Activated naive CD8-positive, alpha-beta T cell treated with anti-CD3 and anti-CD28 coated beads, Interleukin-2, amount 50 U/mL, for 24 hours (primary cell): ENCODE measurements at regions not wholly inside any gene's neighbourhood (a gene's known extent, or its start where the extent isn't known, plus 50 kb on each side); places are given as distances from the start of the nearest gene placed in this dataset.
"Not testable (repeated sequence)": the region's sequence is repeated elsewhere in the genome, so short reads cannot be mapped to it uniquely, and the experiment has no call there.

ENCODE experiments used
- ATAC-seq: fragments of 150-1000 bp; cut with Tn5 transposase; one replicate; pipeline ENCODE4 v1.10.0; 2021
- DNase-seq: peaks from one replicate; pipeline ENCODE4 v3.0.0; 2021
- H3K27ac Mint-ChIP-seq: one replicate; pipeline ENCODE4 v1.8.0; 2021; ENCODE audit warnings: mild to moderate bottlenecking, mixed read lengths
- H3K27me3 Mint-ChIP-seq: one replicate; pipeline ENCODE4 v1.8.0; 2021; ENCODE audit warnings: mixed read lengths
- H3K36me3 Mint-ChIP-seq: one replicate; pipeline ENCODE4 v1.8.0; 2021; ENCODE audit warnings: low read depth, mixed read lengths
- H3K4me1 Mint-ChIP-seq: one replicate; pipeline ENCODE4 v1.8.0; 2021; ENCODE audit warnings: mixed read lengths
- H3K4me3 Mint-ChIP-seq: one replicate; pipeline ENCODE4 v1.8.0; 2021; ENCODE audit warnings: mild to moderate bottlenecking, moderate library complexity, mixed read lengths
- H3K9me3 Mint-ChIP-seq: one replicate; pipeline ENCODE4 v1.8.0; 2021; ENCODE audit warnings: mixed read lengths

DNA sequence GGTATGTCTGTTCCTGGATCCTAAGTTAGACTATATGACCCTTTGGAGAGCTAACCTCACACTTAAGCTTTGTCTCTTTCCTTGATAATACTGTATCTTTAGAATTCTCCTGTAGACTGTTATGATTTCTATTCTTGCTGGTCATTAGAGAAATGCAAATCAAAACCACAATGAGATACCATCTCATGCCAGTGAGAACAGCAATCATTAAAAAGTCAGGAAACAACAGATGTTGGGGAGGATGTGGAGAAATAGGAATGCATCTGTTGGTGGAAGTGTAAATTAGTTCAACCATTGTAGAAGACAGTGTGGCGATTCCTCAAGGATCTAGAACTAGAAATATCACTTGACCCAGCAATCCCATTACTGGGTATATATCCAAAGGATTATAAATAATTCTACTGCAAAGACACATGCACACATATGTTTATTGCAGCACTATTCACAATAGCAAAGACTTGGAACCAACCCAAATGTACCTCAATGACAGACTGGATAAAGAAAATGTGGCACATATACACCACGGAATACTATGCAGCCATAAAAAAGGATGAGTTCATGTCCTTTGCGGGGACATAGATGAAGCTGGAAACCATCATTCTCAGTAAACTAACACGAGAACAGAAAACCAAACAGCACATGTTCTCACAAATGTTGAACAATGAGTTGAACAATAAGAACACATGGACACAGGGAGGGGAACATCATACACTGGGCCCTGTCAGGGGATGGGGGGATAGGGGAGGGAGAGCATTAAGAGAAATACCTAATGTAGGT is 867.8 kb upstream of the ADGRB3 start:
- DNase-seq, H3K4me3 Mint-ChIP-seq, ATAC-seq, H3K4me1 Mint-ChIP-seq, H3K36me3 Mint-ChIP-seq, H3K27me3 Mint-ChIP-seq, H3K27ac Mint-ChIP-seq: not testable (repeated sequence)
- peaks cover 12% of the 10 kb centered on the region for H3K9me3 Mint-ChIP-seq

- Mint-ChIP-seq H3K27ac (no peak overlapping the region), H3K9me3 (peaks cover 8% of the 10 kb centered on the region), H3K4me1 (no peaks in the 10 kb centered on the region), H3K4me3 (no peak overlapping the region), H3K36me3 (no peaks in the 10 kb centered on the region), H3K27me3 (no peaks in the 10 kb centered on the region)
- DNase-seq: no peak
- ATAC-seq: no peak
Observed at GRCh38 chr6:67766057-67766456, 869.0 kb upstream of the ADGRB3 start.

GRCh38 chr6:67759001-67759400 is 876.1 kb upstream of the ADGRB3 start:
- no peaks in the 10 kb centered on the region for H3K27me3 Mint-ChIP-seq
- DNase-seq (no peak), ATAC-seq (no peak)
- no peak overlapping the region for H3K27ac Mint-ChIP-seq
- peaks cover 7% of the 10 kb centered on the region for H3K9me3 Mint-ChIP-seq
- H3K4me1 Mint-ChIP-seq: no peaks in the 10 kb centered on the region
- no peak overlapping the region for H3K4me3 Mint-ChIP-seq
- H3K36me3 Mint-ChIP-seq: no peaks in the 10 kb centered on the region

DNA sequence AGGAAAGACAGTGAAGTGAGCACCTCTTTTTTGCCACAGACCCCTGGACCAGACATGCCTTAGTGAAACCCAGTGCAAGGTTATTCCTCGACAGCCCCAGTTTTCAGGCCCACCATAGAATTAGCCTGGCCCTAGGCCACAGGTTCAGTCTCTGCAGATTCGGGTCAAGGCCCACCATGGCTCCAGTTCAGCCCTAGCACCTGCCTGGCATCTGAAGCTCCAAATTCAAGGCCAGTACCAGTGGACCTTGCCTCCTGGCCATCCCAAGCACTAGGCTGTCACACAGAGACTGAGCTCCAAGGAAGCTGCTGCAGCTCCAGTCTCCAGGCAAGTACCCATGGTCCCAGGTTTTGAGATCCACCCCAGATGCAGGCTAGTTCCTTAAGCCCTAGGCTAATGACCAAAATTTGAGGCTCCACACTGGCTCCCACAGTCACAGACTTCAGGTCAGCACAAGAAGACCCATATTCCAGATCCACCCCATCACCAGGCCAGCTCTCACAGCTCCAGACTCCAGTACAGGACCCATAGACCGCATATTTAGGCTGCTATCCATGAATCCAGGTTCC is 877.5 kb upstream of the ADGRB3 start:
- ATAC-seq (no peak), DNase-seq (no peak)
- Mint-ChIP-seq H3K36me3 (no peaks in the 10 kb centered on the region), H3K27ac (no peak overlapping the region), H3K9me3 (peaks cover 7% of the 10 kb centered on the region), H3K4me3 (no peak overlapping the region), H3K27me3 (no peaks in the 10 kb centered on the region), H3K4me1 (no peaks in the 10 kb centered on the region)

- H3K4me3 Mint-ChIP-seq: no peak overlapping the region
- H3K9me3 Mint-ChIP-seq: peaks cover 4% of the 10 kb centered on the region
- DNase-seq (no peak), ATAC-seq (no peak)
- H3K27ac Mint-ChIP-seq: no peak overlapping the region
- H3K4me1 Mint-ChIP-seq: no peaks in the 10 kb centered on the region
- H3K27me3 Mint-ChIP-seq: no peaks in the 10 kb centered on the region
- H3K36me3 Mint-ChIP-seq: no peaks in the 10 kb centered on the region
Observed at GRCh38 chr6:67748521-67748920, 886.6 kb upstream of the ADGRB3 start.

GRCh38 chr6:67736816-67737215 is 898.3 kb upstream of the ADGRB3 start:
- Mint-ChIP-seq H3K4me3 (no peak overlapping the region), H3K27me3 (no peaks in the 10 kb centered on the region), H3K9me3 (peaks cover 18% of the 10 kb centered on the region), H3K4me1 (no peaks in the 10 kb centered on the region), H3K27ac (no peak overlapping the region), H3K36me3 (no peaks in the 10 kb centered on the region)
- DNase-seq (no peak), ATAC-seq (no peak)

DNA sequence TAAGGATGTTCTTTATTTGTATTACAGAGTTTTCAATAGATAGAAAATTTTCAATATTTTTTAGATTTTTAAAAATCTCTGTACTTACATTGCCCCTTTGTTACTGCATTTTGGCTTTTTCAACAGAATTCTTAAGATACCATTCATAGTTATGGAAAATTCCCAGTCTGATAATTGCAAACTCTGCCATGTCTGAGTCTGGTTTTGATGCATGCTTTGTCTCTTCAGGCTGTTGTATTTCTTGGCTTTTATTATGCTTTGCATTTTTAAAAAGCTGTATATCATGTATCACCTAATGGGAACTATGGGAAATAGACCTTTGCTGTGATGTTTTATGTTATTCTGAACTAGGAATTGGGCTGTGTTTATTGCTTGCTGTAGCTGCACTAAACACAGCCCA is 898.9 kb upstream of the ADGRB3 start:
- no peak for DNase-seq
- no peak overlapping the region for H3K4me3 Mint-ChIP-seq
- no peak overlapping the region for H3K27ac Mint-ChIP-seq
- no peak for ATAC-seq
- H3K9me3 Mint-ChIP-seq: peaks cover 24% of the 10 kb centered on the region
- H3K27me3 Mint-ChIP-seq: no peaks in the 10 kb centered on the region
- H3K36me3 Mint-ChIP-seq: no peaks in the 10 kb centered on the region
- H3K4me1 Mint-ChIP-seq: no peaks in the 10 kb centered on the region

DNA sequence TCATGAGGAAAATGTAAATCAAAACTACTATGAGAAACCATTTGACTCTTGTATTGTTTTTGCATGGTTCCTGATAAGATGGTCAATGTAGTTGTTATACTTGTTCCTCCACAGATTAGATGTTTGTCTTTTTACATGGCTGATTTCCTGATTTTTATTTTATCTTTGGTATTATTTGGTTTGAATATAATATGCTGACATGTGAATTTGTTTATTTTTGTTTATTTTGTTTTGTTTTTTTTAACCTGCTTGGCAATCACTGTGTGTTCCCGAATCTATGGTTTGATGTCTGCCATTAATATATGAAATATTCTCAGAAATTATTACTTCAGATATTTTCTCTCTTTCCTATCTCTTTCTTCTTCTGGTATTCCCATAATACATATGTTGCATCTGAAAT is 899.5 kb upstream of the ADGRB3 start:
- Mint-ChIP-seq H3K4me3 (no peak overlapping the region), H3K4me1 (no peaks in the 10 kb centered on the region), H3K36me3 (no peaks in the 10 kb centered on the region), H3K9me3 (peaks cover 24% of the 10 kb centered on the region), H3K27ac (no peak overlapping the region), H3K27me3 (no peaks in the 10 kb centered on the region)
- ATAC-seq (no peak), DNase-seq (no peak)

DNA sequence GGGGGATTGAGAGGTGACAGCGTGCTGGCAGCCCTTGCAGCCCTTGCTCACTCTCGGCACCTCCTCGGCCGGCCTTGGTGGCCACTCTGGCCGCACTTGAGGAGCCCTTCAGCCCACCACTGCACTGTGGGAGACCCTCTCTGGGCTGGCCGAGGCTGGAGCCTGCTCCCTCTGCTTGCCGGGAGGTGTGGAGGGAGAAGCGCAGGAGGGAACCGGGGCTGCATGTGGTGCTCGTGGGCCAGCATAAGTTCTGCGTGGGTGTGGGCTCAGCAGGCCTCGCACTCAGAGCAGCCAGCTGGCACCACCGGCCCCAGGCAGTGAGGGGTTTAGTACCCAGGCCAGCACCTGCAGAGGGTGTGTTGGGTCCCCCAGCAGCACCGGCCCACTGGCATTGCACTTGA is 912.2 kb upstream of the ADGRB3 start:
- no peaks in the 10 kb centered on the region for H3K36me3 Mint-ChIP-seq
- no peak overlapping the region for H3K4me3 Mint-ChIP-seq
- ATAC-seq (no peak), DNase-seq (no peak)
- no peak overlapping the region for H3K27ac Mint-ChIP-seq
- H3K4me1 Mint-ChIP-seq: no peaks in the 10 kb centered on the region
- H3K27me3 Mint-ChIP-seq: no peaks in the 10 kb centered on the region
- H3K9me3 Mint-ChIP-seq: peaks cover 14% of the 10 kb centered on the region

GRCh38 chr6:67717281-67717680 is 917.8 kb upstream of the ADGRB3 start:
- H3K4me1 Mint-ChIP-seq: no peaks in the 10 kb centered on the region
- H3K27me3 Mint-ChIP-seq: no peaks in the 10 kb centered on the region
- peaks cover 10% of the 10 kb centered on the region for H3K9me3 Mint-ChIP-seq
- ATAC-seq (no peak), DNase-seq (no peak)
- no peak overlapping the region for H3K27ac Mint-ChIP-seq
- H3K36me3 Mint-ChIP-seq: no peaks in the 10 kb centered on the region
- H3K4me3 Mint-ChIP-seq: no peak overlapping the region

- H3K4me1 Mint-ChIP-seq: no peaks in the 10 kb centered on the region
- H3K27ac Mint-ChIP-seq: no peak overlapping the region
- ATAC-seq (no peak), DNase-seq (no peak)
- no peaks in the 10 kb centered on the region for H3K27me3 Mint-ChIP-seq
- no peaks in the 10 kb centered on the region for H3K36me3 Mint-ChIP-seq
- H3K4me3 Mint-ChIP-seq: no peak overlapping the region
- H3K9me3 Mint-ChIP-seq: peaks cover 28% of the 10 kb centered on the region
Observed at GRCh38 chr6:67706388-67706787, 928.7 kb upstream of the ADGRB3 start.

DNA sequence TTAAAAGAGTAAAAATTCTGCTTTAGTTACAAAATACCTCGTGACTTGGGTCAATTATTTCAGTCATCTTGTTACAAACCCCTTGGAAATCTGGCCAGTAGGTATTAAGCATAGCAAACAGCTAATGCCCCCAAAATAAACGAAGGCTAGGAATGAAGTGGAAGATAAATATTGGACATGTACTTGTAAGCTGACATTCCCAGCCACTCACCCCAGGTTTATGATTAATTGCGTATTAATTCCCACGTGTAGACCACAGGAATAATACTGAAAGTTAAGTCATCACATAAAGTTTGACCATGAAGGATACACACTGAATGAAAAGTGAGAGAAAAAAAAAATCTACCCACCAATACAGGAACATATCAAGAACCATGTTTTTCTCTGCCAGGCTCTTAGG is 936.5 kb upstream of the ADGRB3 start:
- no peak for DNase-seq
- Mint-ChIP-seq H3K36me3 (no peaks in the 10 kb centered on the region), H3K27me3 (no peaks in the 10 kb centered on the region), H3K27ac (no peak overlapping the region), H3K4me1 (no peaks in the 10 kb centered on the region), H3K9me3 (peaks cover 3% of the 10 kb centered on the region), H3K4me3 (no peak overlapping the region)
- ATAC-seq: no peak

GRCh38 chr6:67694127-67694526 is 941.0 kb upstream of the ADGRB3 start:
- no peak overlapping the region for H3K27ac Mint-ChIP-seq
- no peaks in the 10 kb centered on the region for H3K4me1 Mint-ChIP-seq

DNA sequence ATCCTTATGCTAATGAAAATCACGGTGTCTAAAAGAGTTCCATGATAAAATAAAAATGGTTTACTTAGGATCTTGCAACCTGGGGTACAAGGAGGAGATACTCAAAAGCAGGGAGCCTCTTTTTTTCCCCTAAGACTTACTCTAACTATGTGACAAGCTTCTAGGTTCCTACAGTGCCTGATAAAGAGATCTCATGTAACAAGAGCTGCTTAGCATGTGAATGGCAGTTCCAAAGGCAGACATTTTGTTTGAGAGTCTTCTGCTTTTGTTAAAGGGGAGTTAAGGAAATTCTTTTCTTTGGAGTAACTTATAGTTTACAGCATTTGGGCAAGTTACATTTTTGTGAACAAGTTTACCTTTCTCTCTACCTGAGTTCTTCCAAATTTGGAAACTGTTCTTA is 945.8 kb upstream of the ADGRB3 start:
- no peak for DNase-seq
- Mint-ChIP-seq H3K27ac (no peak overlapping the region), H3K27me3 (no peaks in the 10 kb centered on the region), H3K9me3 (peaks cover 5% of the 10 kb centered on the region), H3K36me3 (no peaks in the 10 kb centered on the region), H3K4me3 (no peak overlapping the region), H3K4me1 (no peaks in the 10 kb centered on the region)
- ATAC-seq: no peak

More at GRCh38 chr6:67694127-67694526, 941.0 kb upstream of the ADGRB3 start:
- DNase-seq (no peak), ATAC-seq (no peak)
- Mint-ChIP-seq H3K36me3 (no peaks in the 10 kb centered on the region), H3K27me3 (no peaks in the 10 kb centered on the region), H3K9me3 (peaks cover 3% of the 10 kb centered on the region), H3K4me3 (no peak overlapping the region)

DNA sequence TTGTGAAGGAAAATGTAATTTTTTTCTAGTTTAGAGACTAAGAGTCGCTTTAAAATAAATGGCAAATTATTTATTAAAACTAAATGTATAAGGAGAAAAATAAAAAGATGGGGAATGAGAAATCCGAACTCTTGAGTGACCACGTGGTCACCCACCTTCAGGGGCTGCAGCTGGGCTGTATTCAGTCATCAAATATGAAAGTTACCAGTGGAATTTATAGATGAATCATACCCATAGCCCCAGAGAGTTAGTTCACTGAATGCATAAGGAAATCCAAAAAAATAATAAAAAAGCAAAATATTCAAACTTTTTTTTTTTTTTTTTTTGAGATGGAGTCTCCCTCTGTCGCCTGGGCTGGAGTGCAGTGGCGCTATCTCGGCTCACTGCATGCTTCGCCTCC is 947.7 kb upstream of the ADGRB3 start:
- Mint-ChIP-seq H3K9me3 (peaks cover 4% of the 10 kb centered on the region), H3K27me3 (no peaks in the 10 kb centered on the region), H3K36me3 (no peaks in the 10 kb centered on the region), H3K4me3 (no peak overlapping the region), H3K4me1 (no peaks in the 10 kb centered on the region), H3K27ac (no peak overlapping the region)
- DNase-seq: no peak
- ATAC-seq: no peak
